ENCODE measurements at regions not wholly inside any gene's neighbourhood (a gene's known extent, or its start where the extent isn't known, plus 50 kb on each side); places are given as distances from the start of the nearest gene placed in this dataset.
A peak's percentile ranks its signal among the peaks of the same experiment; 100 is the strongest.

DNA sequence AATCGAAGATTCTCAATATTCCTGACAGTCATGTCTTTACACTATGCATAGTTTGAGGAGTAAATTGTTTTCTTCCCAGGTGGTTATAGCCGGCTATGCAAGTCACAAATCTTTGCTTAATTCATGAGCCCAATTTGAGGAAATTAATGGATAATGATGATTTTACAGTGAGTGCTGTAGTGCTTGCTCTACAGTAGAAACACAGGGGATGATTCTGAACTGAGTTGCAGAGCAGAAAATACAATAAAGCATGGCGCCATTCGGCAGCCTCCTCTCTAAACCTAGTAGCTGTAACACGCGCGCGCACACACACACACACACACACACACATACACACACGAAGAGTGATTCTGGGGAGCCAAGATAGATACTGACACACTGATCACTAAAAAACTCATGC is 181.7 kb upstream of the DPH6 start:
- no peak for DNase-seq (ENCODE audit: low read depth)

DNA sequence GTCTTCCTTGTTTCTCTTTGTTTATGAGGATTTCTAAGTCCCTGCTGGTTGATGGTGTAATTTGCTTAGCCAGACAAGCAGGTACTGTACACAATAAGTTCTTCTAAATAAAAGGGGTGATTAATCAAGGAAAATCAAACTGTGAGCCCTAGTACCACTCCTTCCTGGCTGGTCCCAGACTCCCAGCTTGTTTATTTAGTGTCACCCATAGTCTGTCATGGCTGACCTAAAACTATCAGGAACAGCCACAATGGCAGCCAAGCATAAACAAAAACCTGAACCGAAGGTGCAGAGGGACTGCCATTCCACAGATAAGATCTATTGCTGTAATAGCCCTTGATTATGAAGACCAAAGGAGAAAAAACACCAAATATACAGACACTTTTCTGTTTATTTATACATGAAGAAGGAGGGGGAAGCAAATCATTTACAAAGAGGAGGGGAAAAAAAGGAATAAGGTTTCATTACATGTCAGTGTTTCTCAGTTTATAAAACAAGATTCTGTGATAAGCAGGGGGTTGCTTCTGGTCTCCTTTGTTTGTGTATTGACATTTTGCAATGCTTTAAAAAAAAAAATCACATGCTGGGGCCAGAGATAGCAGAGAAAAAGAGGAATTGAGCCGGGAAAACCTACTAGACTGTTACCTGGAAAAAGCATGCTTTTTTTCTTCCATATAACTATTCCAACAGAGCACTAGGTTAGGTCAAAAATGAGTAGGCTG is 182.4 kb upstream of the DPH6 start:
- DNase-seq (ENCODE audit: low read depth) = no peak

DNA sequence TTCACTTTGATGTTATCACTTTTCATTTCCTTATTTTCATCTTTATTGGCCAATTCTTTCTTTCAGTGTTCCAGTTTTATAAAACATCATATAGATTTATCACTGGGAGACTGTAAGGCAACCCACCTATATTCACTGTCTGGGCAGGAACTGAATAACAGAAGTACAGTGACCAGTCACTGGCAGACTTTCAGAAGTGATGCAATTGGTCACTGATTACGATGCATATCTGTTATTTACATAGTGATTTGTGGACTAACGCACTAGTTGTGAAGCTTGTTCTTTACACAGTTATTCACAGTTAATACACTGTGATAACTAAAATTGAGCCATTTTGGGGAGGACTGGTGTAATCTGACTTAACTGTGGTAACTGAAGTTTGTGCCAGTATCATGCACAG is 190.2 kb upstream of the DPH6 start:
- no peak for DNase-seq (ENCODE audit: low read depth)

DNA sequence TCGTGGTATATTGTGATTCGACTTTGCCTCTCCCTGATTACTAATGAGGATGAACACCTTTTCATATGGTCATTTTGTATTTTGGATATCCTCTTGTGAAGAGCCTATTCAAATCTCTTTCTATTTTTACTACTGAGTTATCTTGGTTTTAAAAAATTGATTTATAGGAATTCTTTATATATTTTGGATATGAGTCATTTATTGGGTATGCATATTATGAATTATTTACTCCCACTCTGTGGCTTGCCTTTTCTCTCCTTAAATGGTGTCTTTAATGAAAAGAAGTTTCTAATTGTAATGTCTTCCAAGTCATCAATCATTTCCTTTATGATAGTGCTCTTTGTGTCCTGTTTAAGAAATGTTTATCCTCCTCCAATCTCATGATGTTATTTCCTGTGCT is 191.5 kb upstream of the DPH6 start:
- no peak for DNase-seq (ENCODE audit: low read depth)

DNA sequence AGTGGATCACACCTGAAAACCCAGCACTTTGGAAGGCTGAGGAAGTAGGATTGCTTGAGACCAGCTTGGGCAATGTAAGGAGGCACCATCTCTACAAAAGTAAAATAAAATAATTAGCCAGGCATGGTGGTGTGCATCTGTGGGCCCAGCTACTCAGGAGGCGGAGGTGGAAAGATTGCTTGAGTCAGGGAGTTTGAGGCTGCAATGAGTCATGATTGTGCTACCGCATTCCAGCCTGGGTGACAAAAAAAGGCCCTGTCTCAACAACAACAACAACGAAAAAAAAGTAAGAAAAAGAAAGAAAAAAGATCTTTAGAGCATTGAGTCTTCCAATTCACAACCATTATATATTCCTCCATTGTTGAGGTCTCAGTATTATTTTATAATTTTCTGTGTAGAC is 192.4 kb upstream of the DPH6 start:
- DNase-seq (ENCODE audit: low read depth) = no peak

DNA sequence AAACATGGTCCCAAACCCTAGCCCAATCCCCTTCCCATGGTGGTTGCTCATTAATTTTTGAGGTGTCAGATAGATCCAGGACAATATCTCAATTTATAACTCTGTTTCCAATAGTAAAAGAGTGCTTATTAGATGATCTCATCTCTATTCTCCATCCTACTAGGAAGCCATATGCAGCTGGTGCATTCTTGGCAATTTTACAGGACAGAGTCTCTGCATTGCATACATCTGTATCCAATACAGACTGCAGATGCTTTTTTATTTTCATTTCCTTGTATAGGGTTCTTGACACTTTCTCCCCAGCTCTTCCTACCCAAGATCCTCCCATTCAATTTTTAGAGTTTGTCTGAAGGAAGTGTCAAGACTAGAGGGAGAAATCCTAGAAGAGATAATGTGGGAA is 194.8 kb upstream of the DPH6 start:
- DNase-seq (ENCODE audit: low read depth) = no peak

DNA sequence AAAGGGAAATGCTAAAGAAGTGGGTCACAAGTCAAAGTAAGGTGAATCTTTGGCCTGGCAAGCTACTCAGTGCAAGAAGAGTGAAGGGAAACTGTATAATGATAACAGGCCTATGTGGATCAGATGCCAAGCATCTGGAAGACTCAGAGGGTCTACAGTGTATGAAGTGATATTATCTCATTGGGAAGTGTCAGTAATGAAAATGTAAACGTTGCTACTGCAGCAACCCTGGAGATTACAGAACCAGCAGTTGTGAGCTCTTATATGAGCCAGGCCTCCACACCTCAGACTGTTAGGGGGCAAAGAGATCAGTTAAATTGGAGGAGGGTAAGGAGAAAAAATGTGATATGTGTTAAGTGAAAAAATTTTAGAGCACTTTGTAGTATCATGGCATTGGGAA is 195.4 kb upstream of the DPH6 start:
- no peak for DNase-seq (ENCODE audit: low read depth)

DNA sequence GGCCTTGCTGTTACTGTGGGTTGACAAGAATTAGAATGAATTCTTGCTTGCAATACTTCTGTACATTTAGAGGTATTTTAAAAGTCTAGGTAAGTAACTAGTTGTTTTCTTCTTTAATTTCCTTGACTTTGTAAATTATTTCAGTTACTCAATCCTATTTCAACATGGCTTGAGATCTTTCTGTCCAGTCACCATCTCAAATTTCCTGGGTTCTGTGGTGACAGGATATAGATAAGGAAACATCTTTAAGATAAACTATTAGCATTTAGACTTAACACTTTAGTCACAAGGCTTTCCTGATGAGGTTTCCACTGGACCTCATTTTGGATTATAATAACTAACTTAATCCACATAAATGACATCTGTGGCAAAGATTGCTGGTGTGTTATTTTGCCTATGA is 195.9 kb upstream of the DPH6 start:
- no peak for DNase-seq (ENCODE audit: low read depth)

DNA sequence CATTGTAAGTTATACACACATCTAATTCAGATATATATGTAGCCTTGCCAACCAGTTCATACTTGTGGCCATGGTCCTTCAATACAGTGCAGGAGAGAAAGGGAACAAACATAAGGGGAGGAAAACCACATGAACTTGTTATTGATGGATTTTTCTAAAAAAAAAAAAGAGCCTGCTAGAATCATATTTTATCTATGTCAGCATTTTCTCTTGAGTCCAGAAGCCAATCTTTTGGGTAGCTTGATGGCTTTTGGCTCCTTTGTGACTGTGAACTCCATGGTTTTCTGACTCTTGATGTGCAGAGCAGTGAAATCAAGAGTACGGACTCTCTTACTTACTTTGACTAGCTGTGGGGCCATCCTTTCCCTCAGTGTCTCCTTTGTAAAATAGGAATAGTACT is 197.4 kb upstream of the DPH6 start:
- no peak for DNase-seq (ENCODE audit: low read depth)

DNA sequence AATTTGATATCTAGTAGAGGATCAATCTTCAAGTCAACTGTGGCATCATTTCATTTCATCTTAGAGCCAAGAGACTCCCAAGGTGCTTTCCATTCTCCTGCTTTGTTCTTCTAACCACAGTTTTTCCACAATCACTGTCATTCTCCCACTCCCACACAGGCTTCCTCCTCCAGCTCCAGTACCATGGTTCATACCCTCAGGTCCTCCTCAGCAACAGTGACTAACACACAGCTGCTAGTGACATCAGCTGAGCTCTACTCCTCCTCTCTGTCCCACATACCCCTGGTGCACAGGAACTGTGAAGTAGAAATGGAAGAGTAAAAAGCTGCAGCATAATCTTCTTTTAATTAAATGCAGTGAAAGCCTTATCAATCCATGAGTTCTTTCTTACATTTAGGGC is 200.2 kb upstream of the DPH6 start:
- no peak for DNase-seq (ENCODE audit: low read depth)

DNA sequence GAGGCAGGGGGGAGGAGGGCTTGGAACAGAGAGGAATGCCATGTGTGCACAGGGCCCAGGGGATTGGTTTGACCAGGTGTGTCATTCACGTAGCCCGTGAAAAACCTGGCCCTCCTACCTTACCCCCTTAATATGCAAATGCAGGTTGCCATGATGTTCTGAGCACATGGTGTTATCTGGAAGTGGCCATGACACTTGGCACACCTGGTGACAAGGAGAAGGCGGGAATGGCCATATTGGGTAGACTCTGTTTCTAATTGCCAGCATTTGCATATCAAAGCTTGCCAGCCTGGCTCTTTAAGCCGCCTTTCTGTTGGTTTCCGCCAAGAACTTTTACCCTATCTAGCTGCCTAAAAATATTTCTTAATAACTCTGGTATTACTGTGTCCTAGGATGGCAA is 202.1 kb upstream of the DPH6 start:
- DNase-seq (ENCODE audit: low read depth) = no peak

DNA sequence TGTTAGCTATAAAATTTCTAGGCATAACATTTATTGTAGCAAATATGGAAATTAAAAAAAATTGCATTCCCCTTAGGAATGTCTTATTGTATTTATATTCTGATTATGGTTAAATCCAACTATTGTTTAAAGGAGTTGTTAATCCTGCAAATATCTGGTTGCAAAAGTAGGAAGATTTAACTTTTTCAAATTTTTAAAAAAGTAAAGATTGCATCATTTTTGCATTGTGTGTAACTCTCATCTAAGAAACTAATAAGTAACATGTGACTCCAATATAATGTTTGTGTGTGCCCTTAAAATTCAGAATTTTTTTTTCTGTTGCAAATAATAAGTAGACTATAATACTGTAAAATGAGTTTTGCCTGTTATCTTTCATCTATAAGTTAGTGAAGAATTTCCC is 204.1 kb upstream of the DPH6 start:
- no peak for DNase-seq (ENCODE audit: low read depth)

DNA sequence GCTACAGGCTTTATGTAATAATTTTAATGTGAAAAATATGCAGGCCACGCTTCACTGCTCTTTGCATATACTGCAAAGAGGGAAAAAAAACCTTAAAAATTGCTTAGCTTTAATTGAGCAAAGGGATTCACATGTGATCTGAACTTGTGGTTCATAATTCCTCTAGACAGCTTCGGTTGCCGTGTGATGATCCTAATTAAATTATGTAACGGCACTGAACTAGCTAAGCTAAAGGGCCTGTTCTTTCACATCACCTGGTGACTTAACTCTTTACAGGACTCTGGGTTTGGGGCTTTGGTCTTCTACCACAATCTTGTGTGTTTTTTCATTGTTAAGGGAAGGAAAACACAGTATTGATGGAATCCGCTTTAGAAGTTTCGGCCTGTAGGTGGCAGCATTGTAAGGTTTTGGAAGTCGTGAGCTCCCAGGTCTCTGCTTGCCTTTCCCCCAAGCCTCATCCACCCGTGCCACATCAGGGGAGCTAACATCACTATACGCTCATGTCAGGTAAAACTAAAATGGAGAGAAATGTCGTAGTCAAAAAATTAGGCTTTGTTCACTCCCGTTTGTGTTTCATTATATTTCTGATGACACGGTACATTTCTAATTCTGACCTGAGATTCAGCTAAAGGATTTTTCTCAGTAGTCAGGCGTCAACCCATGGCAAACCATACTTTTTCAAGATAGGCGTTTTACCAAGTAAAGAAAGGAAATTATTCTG is 205.6 kb upstream of the DPH6 start:
- DNase-seq (ENCODE audit: low read depth) = peak; percentile 9

DNA sequence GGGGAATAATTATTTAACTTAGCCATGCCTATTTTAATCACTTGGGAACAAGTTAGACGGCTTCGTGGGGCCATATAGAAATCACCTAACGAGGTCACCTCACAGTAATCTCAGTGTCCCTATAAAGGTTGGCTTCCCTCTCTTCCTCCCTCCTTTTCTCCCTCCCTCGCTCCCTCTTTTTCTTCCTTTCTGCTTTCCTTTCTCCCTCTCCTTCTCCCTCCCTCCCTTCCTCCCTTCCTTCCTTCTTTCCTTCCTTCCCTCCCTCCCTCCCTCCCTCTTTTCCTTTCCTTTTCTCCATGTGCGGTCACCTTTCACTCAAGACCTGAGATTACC is 206.1 kb upstream of the DPH6 start:
- no peak for DNase-seq (ENCODE audit: low read depth)

DNA sequence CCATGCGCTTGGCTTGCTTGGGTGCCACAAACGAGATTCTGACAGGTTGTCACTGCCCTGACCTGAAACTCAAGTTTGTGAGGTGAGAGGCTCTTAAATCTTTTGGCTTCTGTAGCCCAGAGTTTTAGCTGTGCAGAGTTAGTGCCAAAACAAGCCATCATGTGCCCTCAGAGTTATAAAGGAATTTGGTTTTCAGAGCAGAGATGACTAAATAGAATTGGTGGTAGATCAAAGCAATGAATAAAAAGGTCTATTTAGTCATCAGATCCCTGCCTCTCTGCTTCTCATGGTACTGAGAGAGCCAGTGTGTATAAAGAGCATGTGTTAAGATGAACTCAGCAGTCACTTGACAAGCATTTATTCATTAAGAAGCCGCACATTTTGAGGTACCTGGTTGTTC is 207.5 kb upstream of the DPH6 start:
- no peak for DNase-seq (ENCODE audit: low read depth)

DNA sequence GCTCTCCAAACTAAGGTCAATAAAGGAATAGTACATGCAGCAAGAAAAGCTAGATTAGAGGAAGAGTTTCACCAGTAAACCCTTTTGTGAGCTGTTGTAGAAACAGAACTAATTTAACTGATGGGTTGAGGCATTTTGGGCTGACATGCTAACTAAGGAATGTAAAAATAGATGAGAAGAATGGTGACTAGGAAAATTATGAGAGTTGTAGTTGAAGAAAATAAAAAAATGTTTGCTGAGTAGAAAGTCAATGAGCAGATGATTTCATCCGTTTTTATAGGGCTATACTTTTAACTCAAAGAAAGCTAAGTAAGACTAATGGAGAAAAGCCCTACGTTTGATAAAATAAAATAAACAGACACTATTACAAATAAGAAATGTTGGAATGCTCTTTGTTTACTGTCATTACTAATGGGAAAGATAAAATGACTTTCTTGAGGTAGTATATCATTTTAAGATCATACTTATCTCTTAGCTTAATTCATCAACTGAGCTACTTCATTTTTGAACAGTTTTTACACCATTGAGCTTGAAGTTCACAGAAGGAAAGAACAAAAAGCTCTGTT is 209.4 kb upstream of the DPH6 start:
- no peak for DNase-seq (ENCODE audit: low read depth)

DNA sequence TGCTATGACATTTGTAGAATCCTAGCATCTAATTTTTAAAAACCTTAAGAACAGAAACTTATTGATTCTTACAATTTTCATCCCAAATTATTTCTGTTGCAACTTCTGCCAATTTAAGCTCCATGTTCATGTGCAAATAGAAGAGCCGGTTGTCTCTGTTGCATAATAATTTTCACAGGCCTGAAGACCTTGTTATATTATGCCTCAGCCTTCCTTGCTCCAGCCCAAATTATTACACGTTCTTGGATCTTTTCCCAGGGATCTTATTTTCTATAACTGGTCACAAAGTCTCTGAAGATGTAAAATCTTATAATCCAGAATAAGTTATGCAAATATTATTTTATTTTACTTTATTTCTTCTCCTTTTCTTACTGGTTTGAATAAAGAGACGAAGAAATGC is 210.7 kb upstream of the DPH6 start:
- no peak for DNase-seq (ENCODE audit: low read depth)

DNA sequence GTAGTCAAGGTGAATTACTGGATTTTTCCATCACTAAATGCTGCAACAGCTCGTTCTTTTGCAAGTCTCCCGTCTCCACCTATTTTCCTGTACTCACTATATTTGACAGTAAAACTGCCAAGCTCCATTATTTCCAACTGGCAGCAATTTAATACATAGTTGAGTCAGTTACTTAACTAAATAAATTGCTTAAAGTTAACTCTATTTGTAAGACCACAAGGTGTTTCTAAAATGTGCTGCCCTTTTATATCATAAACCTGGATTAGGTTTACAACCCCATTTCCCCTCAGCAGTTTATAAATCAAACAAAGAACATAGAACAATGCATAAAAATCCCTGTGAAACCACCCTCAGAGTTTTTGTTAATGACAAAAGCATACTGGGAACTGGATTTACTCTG is 211.4 kb upstream of the DPH6 start:
- DNase-seq (ENCODE audit: low read depth) = no peak

DNA sequence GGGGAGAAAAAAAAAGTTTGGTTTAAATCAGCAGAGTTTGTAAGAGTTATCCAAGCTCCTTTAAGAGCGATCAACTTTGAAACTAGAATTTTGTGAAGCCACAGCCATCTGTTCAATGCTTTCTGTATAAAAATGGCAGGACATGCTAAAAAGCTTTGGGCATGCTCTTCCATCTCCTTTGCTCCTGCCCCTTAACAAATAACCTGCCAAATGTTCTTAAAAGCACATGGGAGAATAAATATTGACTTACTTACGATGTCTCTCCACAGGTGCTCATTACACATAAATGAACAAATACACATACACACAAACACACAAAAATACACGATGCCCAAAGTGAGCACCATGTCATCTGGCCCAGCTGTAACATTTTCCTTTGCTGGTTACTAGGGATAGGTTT is 211.8 kb upstream of the DPH6 start:
- DNase-seq (ENCODE audit: low read depth) = no peak

DNA sequence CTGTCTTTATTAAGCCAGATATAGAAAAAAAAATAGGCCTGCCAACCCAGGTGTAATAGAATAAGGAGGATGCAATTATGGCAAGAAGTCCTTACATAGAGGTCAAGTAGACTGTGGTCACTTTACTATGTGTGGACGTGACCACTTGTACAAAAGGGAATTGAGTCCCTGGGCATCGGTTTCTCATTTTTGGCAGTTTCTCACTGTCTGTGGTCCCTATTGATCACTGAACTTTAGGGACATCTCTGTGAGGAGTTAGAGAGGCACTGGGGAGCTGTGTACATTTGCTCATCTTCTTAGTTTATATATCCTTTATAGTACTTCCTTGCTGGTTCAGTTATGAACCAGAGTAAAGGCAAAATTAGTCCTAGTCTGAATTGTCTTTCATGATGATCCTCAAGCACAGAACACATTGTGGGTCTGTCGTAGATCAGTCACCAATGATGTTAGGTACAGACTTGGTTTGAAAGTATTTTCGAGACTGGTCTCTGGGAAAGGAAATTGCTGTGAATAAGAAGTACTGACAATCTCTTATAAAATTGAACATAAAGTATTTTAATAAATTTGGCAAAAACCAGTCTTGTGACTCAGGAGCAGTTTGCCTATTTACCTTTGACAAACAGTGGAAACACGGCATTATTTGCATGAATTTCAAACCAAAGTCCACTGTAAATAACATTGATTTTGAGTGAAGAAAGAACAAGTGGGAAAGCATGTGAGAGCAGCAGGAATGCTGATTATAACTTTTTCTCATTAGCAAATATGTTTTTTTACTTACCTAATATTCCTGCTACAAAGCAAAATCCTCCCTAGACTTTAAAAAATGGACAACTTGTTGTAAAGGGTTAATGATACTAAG is 218.9 kb upstream of the DPH6 start:
- no peak for DNase-seq (ENCODE audit: low read depth)

DNA sequence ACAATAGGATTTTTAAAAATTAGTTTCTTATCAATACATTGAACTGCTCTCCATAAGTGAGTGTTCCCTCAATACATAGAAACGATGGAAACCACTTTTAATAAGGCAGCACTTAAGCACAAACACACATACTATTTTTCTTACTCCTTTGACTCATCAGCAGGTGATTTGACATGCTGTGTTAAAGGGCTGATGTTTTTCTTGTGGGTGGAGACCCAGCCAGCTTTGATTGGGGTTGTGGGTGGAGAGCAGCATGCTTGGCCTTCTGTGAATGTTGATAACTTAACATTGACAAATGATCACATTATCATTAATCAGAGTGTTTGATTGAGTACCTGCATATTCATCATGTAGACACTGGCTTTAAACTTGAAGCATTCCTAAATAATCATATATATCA is 223.0 kb upstream of the DPH6 start:
- DNase-seq (ENCODE audit: low read depth) = no peak

DNA sequence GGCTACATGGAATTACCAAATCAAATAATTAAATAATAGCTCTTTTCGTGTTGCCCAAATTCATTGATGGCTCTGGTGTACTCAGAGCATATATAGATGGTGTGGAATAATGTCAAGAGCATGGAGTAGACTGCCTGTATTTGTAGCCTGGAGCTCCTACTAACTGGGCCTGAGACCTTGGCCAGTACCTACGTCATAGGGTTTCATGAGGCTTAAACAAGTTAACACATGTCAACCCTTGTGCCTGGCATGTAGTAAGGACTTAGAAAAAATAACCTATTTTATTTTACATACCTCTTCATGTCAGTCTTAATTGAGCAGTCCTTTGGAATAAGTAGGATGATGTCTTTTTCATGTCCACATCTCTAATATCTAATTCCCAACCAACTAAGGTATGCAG is 223.7 kb upstream of the DPH6 start:
- no peak for DNase-seq (ENCODE audit: low read depth)
